Natural killer cell treated with Interleukin-12 subunit alpha and Interleukin-12 subunit beta and Interleukin-15 and Interleukin-18, amount 100 ng/mL, for 72 hours (primary cell): ENCODE measurements at regions not wholly inside any gene's neighbourhood (a gene's known extent, or its start where the extent isn't known, plus 50 kb on each side); places are given as distances from the start of the nearest gene placed in this dataset.
"Not testable (repeated sequence)": the region's sequence is repeated elsewhere in the genome, so short reads cannot be mapped to it uniquely, and the experiment has no call there.

Source experiments
- ATAC-seq, 2 donors: fragments of 150-1000 bp; cut with Tn5 transposase in 1 of 2; sonication (Bioruptor Pico), chemical (Tn5 transposase) in 1 of 2; 2 replicates each; pipeline ENCODE4 v1.10.0; 2021
- DNase-seq: peaks from one replicate; pipeline ENCODE4 v3.0.0; 2022; ENCODE audit warnings: low spot score
- H3K27ac Mint-ChIP-seq, 2 donors: 1 replicate in 1 of 2; 2 replicates in 1 of 2; pipeline ENCODE4 v1.8.0; 2022; ENCODE audit warnings: mixed read lengths in 2 of 2, mild to moderate bottlenecking in 1 of 2, moderate library complexity in 1 of 2
- H3K27me3 Mint-ChIP-seq, 2 donors: 1 replicate in 1 of 2; 2 replicates in 1 of 2; pipeline ENCODE4 v1.8.0; 2022; ENCODE audit warnings: mixed read lengths in 2 of 2
- H3K36me3 Mint-ChIP-seq: one replicate; pipeline ENCODE4 v1.8.0; 2022; ENCODE audit warnings: mixed read lengths
- H3K4me1 Mint-ChIP-seq, 2 donors: 1 replicate in 1 of 2; 2 replicates in 1 of 2; pipeline ENCODE4 v1.8.0; 2022; ENCODE audit warnings: low read depth in 2 of 2, mixed read lengths in 2 of 2, mild to moderate bottlenecking in 1 of 2
- H3K4me3 Mint-ChIP-seq: one replicate; pipeline ENCODE4 v1.8.0; 2022; ENCODE audit warnings: mixed read lengths
- H3K9me3 Mint-ChIP-seq: 2 replicates; pipeline ENCODE4 v1.8.0; 2022; ENCODE audit warnings: mixed read lengths

GRCh38 chr2:189348369-189348768, 92.9 kb upstream of the WDR75 start:
- H3K27me3 Mint-ChIP-seq = no peaks in the 10 kb centered on the region
- no peak for DNase-seq
- no peak for ATAC-seq

GRCh38 chr2:189350540-189351209, 90.6 kb upstream of the WDR75 start:
- ATAC-seq = no peak
- no peak overlapping the region for H3K27ac Mint-ChIP-seq
- H3K36me3 Mint-ChIP-seq = no peaks in the 10 kb centered on the region
- no peak for DNase-seq
- peaks cover 10% of the 10 kb centered on the region for H3K9me3 Mint-ChIP-seq
- no peak overlapping the region for H3K4me3 Mint-ChIP-seq
- H3K27me3 Mint-ChIP-seq = no peaks in the 10 kb centered on the region
- no peaks in the 10 kb centered on the region for H3K4me1 Mint-ChIP-seq

More at GRCh38 chr2:189348369-189348768, 92.9 kb upstream of the WDR75 start:
- Mint-ChIP-seq H3K4me3 (no peak overlapping the region), H3K27ac (no peak overlapping the region), H3K36me3 (no peaks in the 10 kb centered on the region), H3K9me3 (peaks cover 7% of the 10 kb centered on the region), H3K4me1 (no peaks in the 10 kb centered on the region)

GRCh38 chr2:189351933-189352332, 89.3 kb upstream of the WDR75 start:
- H3K4me1 Mint-ChIP-seq = not testable (repeated sequence)

DNA sequence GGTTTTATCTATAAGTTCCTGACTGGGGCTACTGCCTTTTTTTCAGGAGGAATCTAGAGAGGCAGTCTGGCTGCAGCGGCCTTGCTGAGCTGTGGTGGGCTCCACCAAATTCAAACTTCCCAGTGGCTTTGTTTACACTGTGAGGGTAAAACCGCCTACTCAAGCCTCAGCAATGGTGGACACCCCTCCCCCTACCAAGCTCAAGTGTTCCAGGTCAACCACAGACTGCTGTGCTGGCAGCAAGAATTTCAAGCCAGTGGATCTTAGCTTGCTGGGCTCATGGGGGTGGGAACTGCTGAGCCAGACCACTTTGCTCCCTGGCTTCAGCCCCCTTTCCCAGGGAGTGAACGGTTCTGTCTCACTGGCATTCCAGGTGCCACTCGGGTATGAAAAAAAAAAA, 83.9 kb upstream of the WDR75 start:
- not testable (repeated sequence) for H3K9me3 Mint-ChIP-seq, H3K27me3 Mint-ChIP-seq, H3K4me3 Mint-ChIP-seq, DNase-seq, ATAC-seq, H3K4me1 Mint-ChIP-seq, H3K27ac Mint-ChIP-seq, H3K36me3 Mint-ChIP-seq

More at GRCh38 chr2:189351933-189352332, 89.3 kb upstream of the WDR75 start:
- DNase-seq, ATAC-seq, H3K27me3 Mint-ChIP-seq, H3K36me3 Mint-ChIP-seq, H3K27ac Mint-ChIP-seq, H3K4me3 Mint-ChIP-seq: not testable (repeated sequence)
- peaks cover 10% of the 10 kb centered on the region for H3K9me3 Mint-ChIP-seq

- Mint-ChIP-seq H3K4me1 (no peaks in the 10 kb centered on the region), H3K9me3 (no peaks in the 10 kb centered on the region), H3K27ac (no peak overlapping the region), H3K36me3 (no peaks in the 10 kb centered on the region), H3K4me3 (no peak overlapping the region), H3K27me3 (no peaks in the 10 kb centered on the region)
- DNase-seq (no peak), ATAC-seq (no peak)
These were observed 80.4 kb upstream of the WDR75 start for GRCh38 chr2:189360861-189361260.

DNA sequence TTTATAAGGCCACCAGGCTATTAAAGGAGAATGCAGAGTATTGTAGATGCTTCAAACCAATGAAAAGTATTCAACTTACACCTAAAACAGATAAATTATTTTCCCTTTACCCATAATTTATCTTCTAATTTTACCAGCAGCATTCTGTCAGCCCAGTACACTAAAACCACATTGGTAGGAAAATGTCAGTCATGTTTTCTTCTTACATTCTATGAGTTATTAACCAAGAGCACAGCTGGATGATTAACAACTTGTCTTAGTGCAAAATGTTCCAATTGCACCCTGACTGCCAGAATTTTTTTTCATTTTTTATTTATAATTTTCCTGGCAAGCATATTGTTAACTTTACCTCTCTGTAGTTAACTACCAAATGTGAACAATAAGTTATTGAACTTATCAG, 79.0 kb upstream of the WDR75 start:
- H3K4me1 Mint-ChIP-seq = no peaks in the 10 kb centered on the region
- no peaks in the 10 kb centered on the region for H3K27me3 Mint-ChIP-seq
- H3K36me3 Mint-ChIP-seq = no peaks in the 10 kb centered on the region
- H3K4me3 Mint-ChIP-seq = no peak overlapping the region
- DNase-seq (no peak), ATAC-seq (no peak)
- H3K9me3 Mint-ChIP-seq = no peaks in the 10 kb centered on the region
- H3K27ac Mint-ChIP-seq = no peak overlapping the region

- no peaks in the 10 kb centered on the region for H3K27me3 Mint-ChIP-seq
- H3K27ac Mint-ChIP-seq = no peak overlapping the region
- DNase-seq (no peak), ATAC-seq (no peak)
- H3K36me3 Mint-ChIP-seq = no peaks in the 10 kb centered on the region
- no peak overlapping the region for H3K4me3 Mint-ChIP-seq
- no peaks in the 10 kb centered on the region for H3K4me1 Mint-ChIP-seq
- H3K9me3 Mint-ChIP-seq = no peaks in the 10 kb centered on the region
These were observed 77.7 kb upstream of the WDR75 start for GRCh38 chr2:189363559-189363958.

DNA sequence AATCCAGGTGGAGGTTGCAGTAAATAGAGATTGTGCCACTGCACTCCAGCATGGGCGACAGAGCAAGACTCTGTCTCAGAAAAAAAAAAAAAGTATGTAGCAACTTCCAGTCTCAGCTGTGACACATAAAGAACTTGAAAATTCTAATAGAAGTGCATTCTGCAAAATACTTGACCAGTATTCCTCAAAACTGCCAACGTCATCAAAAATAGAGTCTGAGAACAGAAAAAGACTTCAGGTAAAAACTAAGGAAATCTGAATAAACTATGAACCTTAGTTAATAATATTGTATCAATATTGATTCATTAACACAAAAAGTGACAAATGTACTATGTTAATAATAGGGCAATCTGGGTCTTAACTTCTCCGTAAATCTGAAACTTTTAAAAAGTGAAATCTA, 76.7 kb upstream of the WDR75 start:
- H3K27me3 Mint-ChIP-seq = no peaks in the 10 kb centered on the region
- no peak for ATAC-seq
- no peaks in the 10 kb centered on the region for H3K36me3 Mint-ChIP-seq
- no peaks in the 10 kb centered on the region for H3K4me1 Mint-ChIP-seq
- no peak for DNase-seq
- no peak overlapping the region for H3K27ac Mint-ChIP-seq
- H3K4me3 Mint-ChIP-seq = no peak overlapping the region
- H3K9me3 Mint-ChIP-seq = no peaks in the 10 kb centered on the region

DNA sequence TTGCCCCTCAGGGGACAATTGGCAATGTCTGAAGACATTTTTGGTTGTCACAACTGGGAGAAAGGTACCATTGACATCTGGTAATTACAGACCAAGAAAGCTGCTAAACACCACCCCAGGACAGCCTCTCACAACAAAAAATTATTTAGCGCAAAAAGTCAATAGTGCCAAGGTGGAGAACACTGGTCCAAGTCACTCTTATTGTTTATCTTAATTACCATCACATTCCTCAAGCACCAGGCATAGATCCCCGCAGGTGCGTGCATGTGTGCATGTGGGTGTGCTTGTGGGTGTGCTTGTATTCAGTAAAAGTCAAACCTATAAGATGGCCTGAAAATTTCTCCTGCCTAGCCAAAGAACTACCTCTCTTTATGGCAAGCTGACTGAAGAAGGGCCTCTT, 74.9 kb upstream of the WDR75 start:
- H3K27me3 Mint-ChIP-seq = no peaks in the 10 kb centered on the region
- H3K9me3 Mint-ChIP-seq = no peaks in the 10 kb centered on the region
- ATAC-seq (no peak), DNase-seq (no peak)
- no peaks in the 10 kb centered on the region for H3K36me3 Mint-ChIP-seq
- H3K27ac Mint-ChIP-seq = no peak overlapping the region
- H3K4me3 Mint-ChIP-seq = no peak overlapping the region
- H3K4me1 Mint-ChIP-seq = no peaks in the 10 kb centered on the region

GRCh38 chr2:189367343-189367742, 73.9 kb upstream of the WDR75 start:
- Mint-ChIP-seq H3K36me3 (no peaks in the 10 kb centered on the region), H3K27ac (no peak overlapping the region), H3K4me3 (no peak overlapping the region), H3K4me1 (no peaks in the 10 kb centered on the region), H3K9me3 (no peaks in the 10 kb centered on the region), H3K27me3 (no peaks in the 10 kb centered on the region)
- no peak for ATAC-seq
- DNase-seq = no peak

- no peaks in the 10 kb centered on the region for H3K36me3 Mint-ChIP-seq
- H3K9me3 Mint-ChIP-seq = no peaks in the 10 kb centered on the region
- ATAC-seq = no peak
- DNase-seq = no peak
- no peaks in the 10 kb centered on the region for H3K4me1 Mint-ChIP-seq
- no peaks in the 10 kb centered on the region for H3K27me3 Mint-ChIP-seq
- H3K27ac Mint-ChIP-seq = no peak overlapping the region
- H3K4me3 Mint-ChIP-seq = no peak overlapping the region
These were observed 71.7 kb upstream of the WDR75 start for GRCh38 chr2:189369566-189369965.

GRCh38 chr2:189370719-189371118, 70.6 kb upstream of the WDR75 start:
- Mint-ChIP-seq H3K27me3 (no peaks in the 10 kb centered on the region), H3K27ac (no peak overlapping the region), H3K4me3 (no peak overlapping the region), H3K36me3 (no peaks in the 10 kb centered on the region), H3K4me1 (no peaks in the 10 kb centered on the region), H3K9me3 (no peaks in the 10 kb centered on the region)
- DNase-seq (no peak), ATAC-seq (no peak)

DNA sequence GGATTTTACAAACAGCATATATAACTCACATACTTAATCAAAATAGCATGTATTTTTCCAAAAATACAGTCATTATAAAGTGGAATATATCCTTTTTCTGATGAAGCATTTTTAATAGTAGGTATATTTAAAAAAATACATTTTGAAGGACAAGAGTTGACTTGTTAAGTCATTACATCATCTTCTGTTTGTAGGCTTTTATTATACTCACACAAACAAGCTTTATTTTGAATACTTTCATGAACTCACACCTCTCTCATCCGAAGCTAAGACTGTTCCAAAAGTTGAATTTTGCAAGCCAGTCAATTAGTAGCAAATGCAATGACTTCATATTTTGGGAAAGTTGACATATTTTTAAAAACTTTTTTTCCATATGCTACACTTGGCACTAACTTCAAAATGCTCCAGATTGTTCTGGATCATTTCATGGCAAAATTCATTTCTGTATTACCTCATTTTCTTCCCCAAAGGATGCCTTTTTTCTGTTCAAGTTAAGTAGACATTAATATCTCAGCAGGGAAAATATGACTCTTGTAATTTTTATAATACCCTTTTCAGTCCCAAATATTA, 68.5 kb upstream of the WDR75 start:
- no peak overlapping the region for H3K4me3 Mint-ChIP-seq
- H3K27me3 Mint-ChIP-seq = peaks cover 0 to 2% of the 10 kb centered on the region in 2 donors
- DNase-seq (no peak), ATAC-seq (no peak)
- no peaks in the 10 kb centered on the region for H3K36me3 Mint-ChIP-seq
- no peaks in the 10 kb centered on the region for H3K4me1 Mint-ChIP-seq
- no peaks in the 10 kb centered on the region for H3K9me3 Mint-ChIP-seq
- H3K27ac Mint-ChIP-seq = no peak overlapping the region

DNA sequence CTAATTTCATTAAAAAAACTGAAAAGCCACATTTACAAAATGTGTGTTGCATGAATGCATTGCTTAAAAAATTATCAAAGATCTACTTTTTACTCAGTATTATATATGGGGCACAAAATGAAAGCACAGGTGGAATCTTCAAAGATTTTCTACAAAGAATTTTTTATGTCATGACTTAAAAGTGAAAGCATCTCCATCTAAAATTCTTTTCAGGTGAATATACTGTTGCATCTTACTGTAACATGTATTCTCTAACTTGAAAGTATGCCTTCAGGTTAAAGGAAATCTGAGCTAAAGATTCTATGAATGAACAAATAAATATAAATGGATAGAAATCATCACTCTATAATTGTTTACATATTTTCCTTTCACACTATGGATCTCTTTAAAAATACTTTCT, 66.8 kb upstream of the WDR75 start:
- Mint-ChIP-seq H3K27ac (no peak overlapping the region), H3K4me3 (no peak overlapping the region), H3K9me3 (no peaks in the 10 kb centered on the region), H3K27me3 (peaks cover 0 to 2% of the 10 kb centered on the region in 2 donors), H3K36me3 (no peaks in the 10 kb centered on the region), H3K4me1 (no peaks in the 10 kb centered on the region)
- no peak for DNase-seq
- no peak for ATAC-seq

DNA sequence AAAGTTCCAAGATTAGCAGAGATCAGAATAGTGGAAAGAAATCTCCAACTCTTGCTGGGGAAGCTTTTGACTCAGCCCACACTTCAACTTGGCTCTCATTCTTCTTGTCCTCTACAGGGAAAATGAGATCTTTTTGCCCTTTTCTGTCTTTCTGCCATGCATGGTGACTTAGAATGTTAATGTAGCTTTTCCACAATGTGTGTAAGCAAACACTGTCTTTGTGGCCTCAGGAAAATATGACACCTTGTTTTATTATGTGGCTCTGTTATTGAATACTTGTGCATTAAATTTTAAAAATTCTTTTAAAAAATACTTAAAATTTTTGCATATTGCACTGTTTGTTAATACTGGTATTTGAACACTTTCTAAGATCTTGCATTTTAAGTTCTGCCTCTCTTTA, 65.4 kb upstream of the WDR75 start:
- no peak overlapping the region for H3K27ac Mint-ChIP-seq
- ATAC-seq (no peak), DNase-seq (no peak)
- H3K27me3 Mint-ChIP-seq = peaks cover 0 to 2% of the 10 kb centered on the region in 2 donors
- H3K4me3 Mint-ChIP-seq = no peak overlapping the region
- H3K36me3 Mint-ChIP-seq = no peaks in the 10 kb centered on the region
- no peaks in the 10 kb centered on the region for H3K9me3 Mint-ChIP-seq
- no peaks in the 10 kb centered on the region for H3K4me1 Mint-ChIP-seq
